WTC11 (cell line): ENCODE measurements at regions not wholly inside any gene's neighbourhood (a gene's known extent, or its start where the extent isn't known, plus 50 kb on each side); places are given as distances from the start of the nearest gene placed in this dataset.

Source experiments
- CTCF ChIP-seq: fragments of 200-600 bp; IDR thresholded peaks from 2 replicates; pipeline ENCODE4 v1.8.0; 2022; ENCODE audit warnings: antibody characterized with exemption
- TF ChIP-seq, protein P1 (sequence below): sonication (generic); formaldehyde crosslinking; IDR thresholded peaks from 2 replicates; pipeline ENCODE4 v1.8.1; 2023; ENCODE audit warnings: mild to moderate bottlenecking, missing genetic modification reagents, borderline replicate concordance

DNA sequence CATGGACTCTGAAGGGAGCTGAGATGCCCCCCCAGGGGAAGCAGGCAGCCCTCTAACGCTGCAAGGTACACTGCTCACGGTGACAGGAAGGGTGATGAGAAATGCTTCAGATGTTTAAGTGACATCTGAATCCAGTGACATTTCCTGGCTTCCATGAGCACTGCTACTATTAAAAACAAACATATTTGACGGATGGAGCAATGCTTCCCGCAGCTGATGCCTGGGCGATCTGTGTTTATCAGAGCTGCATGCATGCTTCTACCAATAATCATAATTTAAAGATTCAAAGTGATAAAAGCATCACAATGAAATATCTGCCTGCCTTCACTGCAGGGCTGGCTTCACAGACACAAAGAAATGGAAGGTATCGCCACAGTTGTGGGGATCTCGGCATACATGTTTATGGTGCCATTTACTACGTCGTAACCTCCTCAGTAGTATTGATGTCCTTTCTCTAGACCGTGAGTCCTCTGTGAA lies 66.1 kb upstream of the AOAH start:
- no peak for TF ChIP-seq CTCF
- TF ChIP-seq, protein P1, sequence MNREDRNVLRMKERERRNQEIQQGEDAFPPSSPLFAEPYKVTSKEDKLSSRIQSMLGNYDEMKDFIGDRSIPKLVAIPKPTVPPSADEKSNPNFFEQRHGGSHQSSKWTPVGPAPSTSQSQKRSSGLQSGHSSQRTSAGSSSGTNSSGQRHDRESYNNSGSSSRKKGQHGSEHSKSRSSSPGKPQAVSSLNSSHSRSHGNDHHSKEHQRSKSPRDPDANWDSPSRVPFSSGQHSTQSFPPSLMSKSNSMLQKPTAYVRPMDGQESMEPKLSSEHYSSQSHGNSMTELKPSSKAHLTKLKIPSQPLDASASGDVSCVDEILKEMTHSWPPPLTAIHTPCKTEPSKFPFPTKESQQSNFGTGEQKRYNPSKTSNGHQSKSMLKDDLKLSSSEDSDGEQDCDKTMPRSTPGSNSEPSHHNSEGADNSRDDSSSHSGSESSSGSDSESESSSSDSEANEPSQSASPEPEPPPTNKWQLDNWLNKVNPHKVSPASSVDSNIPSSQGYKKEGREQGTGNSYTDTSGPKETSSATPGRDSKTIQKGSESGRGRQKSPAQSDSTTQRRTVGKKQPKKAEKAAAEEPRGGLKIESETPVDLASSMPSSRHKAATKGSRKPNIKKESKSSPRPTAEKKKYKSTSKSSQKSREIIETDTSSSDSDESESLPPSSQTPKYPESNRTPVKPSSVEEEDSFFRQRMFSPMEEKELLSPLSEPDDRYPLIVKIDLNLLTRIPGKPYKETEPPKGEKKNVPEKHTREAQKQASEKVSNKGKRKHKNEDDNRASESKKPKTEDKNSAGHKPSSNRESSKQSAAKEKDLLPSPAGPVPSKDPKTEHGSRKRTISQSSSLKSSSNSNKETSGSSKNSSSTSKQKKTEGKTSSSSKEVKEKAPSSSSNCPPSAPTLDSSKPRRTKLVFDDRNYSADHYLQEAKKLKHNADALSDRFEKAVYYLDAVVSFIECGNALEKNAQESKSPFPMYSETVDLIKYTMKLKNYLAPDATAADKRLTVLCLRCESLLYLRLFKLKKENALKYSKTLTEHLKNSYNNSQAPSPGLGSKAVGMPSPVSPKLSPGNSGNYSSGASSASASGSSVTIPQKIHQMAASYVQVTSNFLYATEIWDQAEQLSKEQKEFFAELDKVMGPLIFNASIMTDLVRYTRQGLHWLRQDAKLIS (CRISPR knock-in tag): no peak
